MM.1S (cell line): ENCODE measurements at regions not wholly inside any gene's neighbourhood (a gene's known extent, or its start where the extent isn't known, plus 50 kb on each side); places are given as distances from the start of the nearest gene placed in this dataset.

Source experiments
- DNase-seq: peaks from one replicate; pipeline ENCODE4 v3.0.0-alpha.2; 2015
- H2AFZ ChIP-seq: fragments of 300-600 bp; sonication (generic); 2 replicates; pipeline ENCODE4 v1.6.0; 2016; ENCODE audit warnings: antibody characterized with exemption, low read length
- H3F3A ChIP-seq: fragments of 300-600 bp; sonication (generic); 2 replicates; pipeline ENCODE4 v1.6.1; 2016; ENCODE audit warnings: mild to moderate bottlenecking, antibody characterized with exemption, low read length, moderate library complexity, mixed read lengths; ENCODE audit not compliant: insufficient read depth
- H3K27ac ChIP-seq: fragments of 300-600 bp; sonication (generic); 2 replicates; pipeline ENCODE4 v1.5.1; 2016; ENCODE audit warnings: mild to moderate bottlenecking, low read length
- H3K27me3 ChIP-seq: fragments of 300-600 bp; sonication (generic); replicated peaks from 2 replicates; pipeline ENCODE4 v1.6.0; 2016; ENCODE audit warnings: low read length; ENCODE audit not compliant: insufficient read depth
- H3K36me3 ChIP-seq: fragments of 300-600 bp; sonication (generic); replicated peaks from 2 replicates; pipeline ENCODE4 v1.6.1; 2016; ENCODE audit warnings: mild to moderate bottlenecking, low read length, mixed read lengths; ENCODE audit not compliant: insufficient read depth
- H3K4me1 ChIP-seq: fragments of 300-600 bp; sonication (generic); 2 replicates; pipeline ENCODE4 v1.6.1; 2016; ENCODE audit warnings: low read length, mixed read lengths
- H3K4me2 ChIP-seq: fragments of 300-600 bp; sonication (generic); 2 replicates; pipeline ENCODE4 v1.6.0; 2016; ENCODE audit warnings: low read depth, low read length
- H3K4me3 ChIP-seq: fragments of 300-600 bp; sonication (generic); 2 replicates; pipeline ENCODE4 v1.5.1; 2016; ENCODE audit warnings: low read length, mixed read lengths
- H3K79me2 ChIP-seq: fragments of 300-600 bp; sonication (generic); 2 replicates; pipeline ENCODE4 v1.6.1; 2016; ENCODE audit warnings: mixed run types, low read length, mixed read lengths
- H3K9ac ChIP-seq: fragments of 300-600 bp; sonication (generic); 2 replicates; pipeline ENCODE4 v1.6.1; 2016; ENCODE audit warnings: low read length, mixed read lengths
- H3K9me2 ChIP-seq: fragments of 300-600 bp; sonication (generic); replicated peaks from 2 replicates; pipeline ENCODE4 v1.6.1; 2016; ENCODE audit warnings: mild to moderate bottlenecking, low read length, mixed read lengths; ENCODE audit not compliant: insufficient read depth
- H3K9me3 ChIP-seq: fragments of 300-600 bp; sonication (generic); replicated peaks from 2 replicates; pipeline ENCODE4 v1.6.1; 2016; ENCODE audit warnings: mild to moderate bottlenecking, low read length, mixed read lengths; ENCODE audit not compliant: insufficient read depth
- H4K20me1 ChIP-seq: fragments of 300-600 bp; sonication (generic); 2 replicates; pipeline ENCODE4 v1.6.1; 2016; ENCODE audit warnings: mild to moderate bottlenecking, low read length, moderate library complexity, mixed read lengths; ENCODE audit not compliant: insufficient read depth
- EZH2 ChIP-seq: fragments of 300-600 bp; sonication (generic); optimal IDR thresholded peaks from 2 replicates; pipeline ENCODE3; 2017; ENCODE audit warnings: low read depth, mild to moderate bottlenecking, antibody characterized with exemption, low read length, mixed read lengths
- EZH2phosphoT487 ChIP-seq: fragments of 300-600 bp; sonication (generic); IDR thresholded peaks from 2 replicates; pipeline ENCODE4 v1.6.1; 2018; ENCODE audit warnings: antibody characterized with exemption, low read length
- TF ChIP-seq, protein P1 (sequence below): fragments of 300-600 bp; sonication (generic); IDR thresholded peaks from 2 replicates; pipeline ENCODE4 v1.5.1; 2016; ENCODE audit warnings: antibody characterized with exemption, low read length, mixed read lengths

DNA sequence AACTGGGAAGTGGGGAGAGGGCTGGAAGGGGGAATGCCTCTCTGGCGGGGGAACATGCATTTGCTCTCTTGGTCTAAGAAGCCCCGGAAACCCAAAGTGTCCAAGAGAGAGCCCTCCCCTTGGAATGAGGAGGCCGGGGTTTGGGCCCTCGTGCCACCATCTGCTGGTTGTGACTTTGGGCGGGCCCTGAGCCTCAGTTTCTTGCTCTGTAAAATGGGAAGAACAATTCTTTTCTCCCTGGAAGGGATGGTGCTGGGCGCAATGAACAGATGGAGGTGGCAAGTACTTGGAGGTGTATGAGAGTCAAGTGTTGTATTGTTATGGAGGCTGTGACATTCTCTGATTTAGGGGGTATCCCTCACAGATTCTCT lies 69.9 kb upstream of the TARDBP start:
- Histone ChIP-seq H3K9me2 (no peaks in the 10 kb centered on the region), H3K9me3 (no peaks in the 10 kb centered on the region), H3K4me2 (peak overlapping the region; percentile 38; the same call in 1 of the 2 replicates), H3K9ac (no peak overlapping the region), H3K4me1 (peaks cover 29% of the 10 kb centered on the region), H3K27ac (no peak overlapping the region), H3K79me2 (no peaks in the 10 kb centered on the region), H4K20me1 (no peaks in the 10 kb centered on the region), H3F3A (peaks cover 8% of the 10 kb centered on the region), H3K36me3 (no peaks in the 10 kb centered on the region), H2AFZ (no peak overlapping the region), H3K4me3 (no peak overlapping the region), H3K27me3 (peaks cover 61% of the 10 kb centered on the region)
- TF ChIP-seq EZH2phosphoT487 (no peak), EZH2 (no peak)
- TF ChIP-seq, protein P1, sequence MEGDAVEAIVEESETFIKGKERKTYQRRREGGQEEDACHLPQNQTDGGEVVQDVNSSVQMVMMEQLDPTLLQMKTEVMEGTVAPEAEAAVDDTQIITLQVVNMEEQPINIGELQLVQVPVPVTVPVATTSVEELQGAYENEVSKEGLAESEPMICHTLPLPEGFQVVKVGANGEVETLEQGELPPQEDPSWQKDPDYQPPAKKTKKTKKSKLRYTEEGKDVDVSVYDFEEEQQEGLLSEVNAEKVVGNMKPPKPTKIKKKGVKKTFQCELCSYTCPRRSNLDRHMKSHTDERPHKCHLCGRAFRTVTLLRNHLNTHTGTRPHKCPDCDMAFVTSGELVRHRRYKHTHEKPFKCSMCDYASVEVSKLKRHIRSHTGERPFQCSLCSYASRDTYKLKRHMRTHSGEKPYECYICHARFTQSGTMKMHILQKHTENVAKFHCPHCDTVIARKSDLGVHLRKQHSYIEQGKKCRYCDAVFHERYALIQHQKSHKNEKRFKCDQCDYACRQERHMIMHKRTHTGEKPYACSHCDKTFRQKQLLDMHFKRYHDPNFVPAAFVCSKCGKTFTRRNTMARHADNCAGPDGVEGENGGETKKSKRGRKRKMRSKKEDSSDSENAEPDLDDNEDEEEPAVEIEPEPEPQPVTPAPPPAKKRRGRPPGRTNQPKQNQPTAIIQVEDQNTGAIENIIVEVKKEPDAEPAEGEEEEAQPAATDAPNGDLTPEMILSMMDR = no peak
- DNase-seq = no peak

DNA sequence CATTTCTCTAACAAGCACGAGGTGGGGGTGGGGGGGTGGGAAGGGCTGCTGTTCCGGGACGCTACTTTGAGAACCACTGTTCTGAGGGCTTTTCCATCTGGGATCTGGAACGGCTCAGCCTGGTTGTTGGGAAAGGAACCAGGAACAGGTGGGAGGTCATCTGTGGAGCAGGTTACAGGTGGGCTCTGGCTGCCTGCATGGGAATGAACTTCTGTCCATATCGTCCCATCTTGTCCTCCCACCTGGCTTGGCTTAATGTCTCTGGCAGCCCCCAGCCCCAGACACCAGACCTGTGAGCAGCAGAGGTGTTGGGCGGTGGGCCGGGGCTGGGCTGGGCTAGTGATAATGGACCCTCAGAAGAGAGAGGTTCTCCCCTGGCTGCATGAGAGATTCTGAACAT lies 69.4 kb upstream of the TARDBP start:
- Histone ChIP-seq H3K36me3 (no peaks in the 10 kb centered on the region), H3F3A (peaks cover 8% of the 10 kb centered on the region), H3K9me3 (no peaks in the 10 kb centered on the region), H4K20me1 (no peaks in the 10 kb centered on the region), H3K4me3 (no peak overlapping the region), H3K27me3 (peaks cover 66% of the 10 kb centered on the region), H3K4me2 (no peak overlapping the region), H3K9me2 (no peaks in the 10 kb centered on the region), H3K79me2 (no peaks in the 10 kb centered on the region), H3K27ac (no peak overlapping the region), H3K9ac (no peak overlapping the region), H2AFZ (no peak overlapping the region), H3K4me1 (peaks cover 29% of the 10 kb centered on the region)
- DNase-seq = no peak
- TF ChIP-seq, protein P1 = no peak
- TF ChIP-seq EZH2phosphoT487 (no peak), EZH2 (no peak)

DNA sequence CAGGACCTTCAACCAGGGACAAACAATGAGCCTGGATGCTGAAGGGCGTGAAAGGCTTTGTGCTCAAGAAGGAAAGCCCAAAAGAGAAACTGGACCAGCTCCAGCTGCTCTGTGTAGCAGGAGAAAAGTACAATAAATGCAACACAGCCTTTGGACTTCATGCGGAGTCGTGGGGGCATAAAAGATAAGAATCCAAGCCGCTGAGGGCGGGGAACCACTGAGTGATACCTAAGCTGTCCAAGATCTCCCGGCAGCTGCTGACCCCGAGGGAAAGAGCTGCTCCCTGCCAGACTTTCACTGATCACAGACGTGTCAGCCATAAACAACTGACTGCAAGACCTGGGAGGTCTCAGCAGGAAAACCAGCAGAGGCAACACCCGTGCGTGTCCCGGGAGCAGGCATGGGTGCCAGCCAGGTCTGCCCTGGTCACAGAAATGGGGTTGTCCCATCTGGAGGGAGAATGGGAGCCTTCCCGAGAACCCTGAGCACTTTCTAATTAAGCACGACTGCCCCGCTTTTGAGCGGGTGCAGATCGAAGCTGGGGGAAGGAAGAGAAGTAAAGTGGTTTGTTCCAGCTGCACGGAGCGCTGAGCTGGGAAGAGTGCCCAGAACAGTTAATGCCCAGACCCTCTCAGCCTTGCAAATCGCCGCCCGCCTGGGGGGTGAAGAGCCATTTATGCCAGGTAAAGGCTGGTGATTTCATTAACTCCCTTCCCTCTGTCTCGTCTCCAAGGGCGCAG lies 68.3 kb upstream of the TARDBP start:
- Histone ChIP-seq H3K27ac (no peak overlapping the region), H3K4me3 (no peak overlapping the region), H3K9me2 (no peaks in the 10 kb centered on the region), H3K9ac (no peak overlapping the region), H3K36me3 (no peaks in the 10 kb centered on the region), H3F3A (peaks cover 8% of the 10 kb centered on the region), H3K4me2 (no peak overlapping the region), H3K79me2 (no peaks in the 10 kb centered on the region), H2AFZ (no peak overlapping the region), H3K27me3 (peaks cover 73% of the 10 kb centered on the region), H3K4me1 (peaks cover 27% of the 10 kb centered on the region), H4K20me1 (no peaks in the 10 kb centered on the region), H3K9me3 (no peaks in the 10 kb centered on the region)
- TF ChIP-seq, protein P1 = no peak
- TF ChIP-seq EZH2 (no peak), EZH2phosphoT487 (no peak)
- no peak for DNase-seq
